HL-60 (cell line): ENCODE measurements at regions not wholly inside any gene's neighbourhood (a gene's known extent, or its start where the extent isn't known, plus 50 kb on each side); places are given as distances from the start of the nearest gene placed in this dataset.

ENCODE experiments used
- POLR2AphosphoS5 ChIP-seq: IDR thresholded peaks from 2 replicates; pipeline ENCODE4 v1.6.1; 2012; ENCODE audit warnings: low read depth
- TF ChIP-seq, protein P1 (sequence below): IDR thresholded peaks from one replicate; pipeline ENCODE4 v1.5.1; 2011; ENCODE audit warnings: low read length, control low read depth, inconsistent platforms; ENCODE audit not compliant: insufficient read depth

- TF ChIP-seq, protein P1, sequence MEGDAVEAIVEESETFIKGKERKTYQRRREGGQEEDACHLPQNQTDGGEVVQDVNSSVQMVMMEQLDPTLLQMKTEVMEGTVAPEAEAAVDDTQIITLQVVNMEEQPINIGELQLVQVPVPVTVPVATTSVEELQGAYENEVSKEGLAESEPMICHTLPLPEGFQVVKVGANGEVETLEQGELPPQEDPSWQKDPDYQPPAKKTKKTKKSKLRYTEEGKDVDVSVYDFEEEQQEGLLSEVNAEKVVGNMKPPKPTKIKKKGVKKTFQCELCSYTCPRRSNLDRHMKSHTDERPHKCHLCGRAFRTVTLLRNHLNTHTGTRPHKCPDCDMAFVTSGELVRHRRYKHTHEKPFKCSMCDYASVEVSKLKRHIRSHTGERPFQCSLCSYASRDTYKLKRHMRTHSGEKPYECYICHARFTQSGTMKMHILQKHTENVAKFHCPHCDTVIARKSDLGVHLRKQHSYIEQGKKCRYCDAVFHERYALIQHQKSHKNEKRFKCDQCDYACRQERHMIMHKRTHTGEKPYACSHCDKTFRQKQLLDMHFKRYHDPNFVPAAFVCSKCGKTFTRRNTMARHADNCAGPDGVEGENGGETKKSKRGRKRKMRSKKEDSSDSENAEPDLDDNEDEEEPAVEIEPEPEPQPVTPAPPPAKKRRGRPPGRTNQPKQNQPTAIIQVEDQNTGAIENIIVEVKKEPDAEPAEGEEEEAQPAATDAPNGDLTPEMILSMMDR: no peak
- no peak for TF ChIP-seq POLR2AphosphoS5
Observed at GRCh38 chr11:114880442-114880841, 202.1 kb downstream of the NXPE2 start.
